ENCODE measurements at regions not wholly inside any gene's neighbourhood (a gene's known extent, or its start where the extent isn't known, plus 50 kb on each side); places are given as distances from the start of the nearest gene placed in this dataset.

DNA sequence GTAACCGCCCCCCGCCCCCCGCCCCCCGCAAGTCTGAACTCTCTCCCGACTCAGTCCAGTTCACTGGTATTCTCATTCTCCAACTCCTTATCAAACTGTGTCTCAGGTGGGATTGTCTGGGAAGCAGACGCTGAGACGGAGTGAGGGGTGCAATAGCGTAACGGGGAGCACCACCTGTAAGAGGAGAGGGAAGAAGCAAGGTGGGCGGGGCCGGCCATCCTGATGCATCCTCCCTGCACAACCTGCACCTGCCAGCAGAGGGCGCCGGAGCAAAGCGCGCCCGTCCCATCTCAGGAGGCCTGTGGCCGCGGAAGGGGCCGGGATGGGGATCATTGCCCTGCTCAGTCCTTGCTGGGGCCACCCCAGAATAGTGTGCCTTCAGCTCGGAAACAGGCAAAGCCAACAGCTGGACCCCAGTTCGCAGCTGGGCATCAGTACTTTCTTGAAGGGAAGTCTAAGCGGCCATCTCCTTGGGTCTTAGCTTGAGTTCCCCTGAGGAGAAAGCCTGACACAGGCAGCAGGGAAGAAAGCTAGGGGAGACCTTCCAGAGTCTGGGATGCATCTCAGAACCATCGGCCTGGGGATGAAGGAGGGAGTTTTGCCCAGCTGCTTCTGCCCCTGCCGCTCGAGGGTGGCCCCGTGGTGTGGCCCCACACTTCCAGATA is 208.0 kb downstream of the TFCP2L1 start:
- Histone ChIP-seq H3K79me2 (no peaks in the 10 kb centered on the region), H3K4me2 (no peak overlapping the region), H3K9me2 (replicated peaks; ENCODE audit: insufficient read depth) (no peaks in the 10 kb centered on the region), H3K36me3 (replicated peaks; ENCODE audit: insufficient read depth, low read depth) (no peaks in the 10 kb centered on the region), H2AFZ (no peak overlapping the region), H4K20me1 (ENCODE audit: insufficient read depth, poor library complexity, severe bottlenecking) (no peaks in the 10 kb centered on the region), H3K9me3 (ENCODE audit: low read depth) (no peaks in the 10 kb centered on the region), H3K27me3 (peaks cover 42% of the 10 kb centered on the region), H3K4me1 (ENCODE audit: insufficient read depth) (peaks cover 9% of the 10 kb centered on the region), H3K27ac (no peak overlapping the region), H3K4me3 (no peak overlapping the region)
- WGBS (ENCODE audit: low lambda C conversion rate, missing lambda C conversion rate), result 31% methylated on average over 22 of the region's 26 CpGs
- peak; percentile 81 for DNase-seq (ENCODE audit: low spot score)
- TF ChIP-seq, protein P1, sequence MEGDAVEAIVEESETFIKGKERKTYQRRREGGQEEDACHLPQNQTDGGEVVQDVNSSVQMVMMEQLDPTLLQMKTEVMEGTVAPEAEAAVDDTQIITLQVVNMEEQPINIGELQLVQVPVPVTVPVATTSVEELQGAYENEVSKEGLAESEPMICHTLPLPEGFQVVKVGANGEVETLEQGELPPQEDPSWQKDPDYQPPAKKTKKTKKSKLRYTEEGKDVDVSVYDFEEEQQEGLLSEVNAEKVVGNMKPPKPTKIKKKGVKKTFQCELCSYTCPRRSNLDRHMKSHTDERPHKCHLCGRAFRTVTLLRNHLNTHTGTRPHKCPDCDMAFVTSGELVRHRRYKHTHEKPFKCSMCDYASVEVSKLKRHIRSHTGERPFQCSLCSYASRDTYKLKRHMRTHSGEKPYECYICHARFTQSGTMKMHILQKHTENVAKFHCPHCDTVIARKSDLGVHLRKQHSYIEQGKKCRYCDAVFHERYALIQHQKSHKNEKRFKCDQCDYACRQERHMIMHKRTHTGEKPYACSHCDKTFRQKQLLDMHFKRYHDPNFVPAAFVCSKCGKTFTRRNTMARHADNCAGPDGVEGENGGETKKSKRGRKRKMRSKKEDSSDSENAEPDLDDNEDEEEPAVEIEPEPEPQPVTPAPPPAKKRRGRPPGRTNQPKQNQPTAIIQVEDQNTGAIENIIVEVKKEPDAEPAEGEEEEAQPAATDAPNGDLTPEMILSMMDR (IDR thresholded peaks at IDR 0.05; ENCODE audit: poor library complexity), result peak; percentile 78
- no peak for TF ChIP-seq EZH2phosphoT487 (IDR thresholded peaks at IDR 0.05; ENCODE audit: low read depth, severe bottlenecking, unreplicated experiment)

DNA sequence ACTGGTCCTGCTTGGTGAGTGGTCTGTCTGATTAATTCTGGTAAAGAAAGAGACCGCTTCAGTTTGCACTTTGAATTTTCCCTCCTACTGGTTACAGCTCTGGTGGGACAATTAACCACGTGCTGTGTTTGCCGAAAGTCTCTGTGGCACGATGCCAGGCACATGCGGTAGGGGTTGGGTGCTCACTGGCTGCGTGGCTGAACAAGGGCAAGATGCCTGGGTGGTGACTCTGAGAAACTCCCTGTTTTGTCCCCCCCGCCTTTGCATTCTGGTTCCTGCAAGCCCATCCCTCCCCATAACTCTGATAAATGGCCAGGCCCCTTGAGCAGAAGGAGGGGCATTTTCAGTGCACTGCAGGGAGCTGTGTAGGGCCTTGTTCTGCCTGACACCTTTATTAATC is 206.1 kb downstream of the TFCP2L1 start:
- Histone ChIP-seq H3K4me1 (ENCODE audit: insufficient read depth) (peaks cover 9% of the 10 kb centered on the region), H3K4me3 (no peak overlapping the region), H3K4me2 (no peak overlapping the region), H3K9me2 (replicated peaks; ENCODE audit: insufficient read depth) (no peaks in the 10 kb centered on the region), H3K79me2 (no peaks in the 10 kb centered on the region), H3K27me3 (peaks cover 41% of the 10 kb centered on the region), H3K36me3 (replicated peaks; ENCODE audit: insufficient read depth, low read depth) (no peaks in the 10 kb centered on the region), H3K9me3 (ENCODE audit: low read depth) (no peaks in the 10 kb centered on the region), H2AFZ (no peak overlapping the region), H4K20me1 (ENCODE audit: insufficient read depth, poor library complexity, severe bottlenecking) (no peaks in the 10 kb centered on the region), H3K27ac (no peak overlapping the region)
- TF ChIP-seq, protein P1 (IDR thresholded peaks at IDR 0.05; ENCODE audit: poor library complexity), result no peak
- TF ChIP-seq EZH2 (IDR thresholded peaks at IDR 0.05; ENCODE audit: borderline replicate concordance) (no peak), EZH2phosphoT487 (IDR thresholded peaks at IDR 0.05; ENCODE audit: low read depth, severe bottlenecking, unreplicated experiment) (no peak)
- no peak for DNase-seq (ENCODE audit: low spot score)
- 84% methylated on average over 7 of the region's 7 CpGs for WGBS (ENCODE audit: low lambda C conversion rate, missing lambda C conversion rate)

DNA sequence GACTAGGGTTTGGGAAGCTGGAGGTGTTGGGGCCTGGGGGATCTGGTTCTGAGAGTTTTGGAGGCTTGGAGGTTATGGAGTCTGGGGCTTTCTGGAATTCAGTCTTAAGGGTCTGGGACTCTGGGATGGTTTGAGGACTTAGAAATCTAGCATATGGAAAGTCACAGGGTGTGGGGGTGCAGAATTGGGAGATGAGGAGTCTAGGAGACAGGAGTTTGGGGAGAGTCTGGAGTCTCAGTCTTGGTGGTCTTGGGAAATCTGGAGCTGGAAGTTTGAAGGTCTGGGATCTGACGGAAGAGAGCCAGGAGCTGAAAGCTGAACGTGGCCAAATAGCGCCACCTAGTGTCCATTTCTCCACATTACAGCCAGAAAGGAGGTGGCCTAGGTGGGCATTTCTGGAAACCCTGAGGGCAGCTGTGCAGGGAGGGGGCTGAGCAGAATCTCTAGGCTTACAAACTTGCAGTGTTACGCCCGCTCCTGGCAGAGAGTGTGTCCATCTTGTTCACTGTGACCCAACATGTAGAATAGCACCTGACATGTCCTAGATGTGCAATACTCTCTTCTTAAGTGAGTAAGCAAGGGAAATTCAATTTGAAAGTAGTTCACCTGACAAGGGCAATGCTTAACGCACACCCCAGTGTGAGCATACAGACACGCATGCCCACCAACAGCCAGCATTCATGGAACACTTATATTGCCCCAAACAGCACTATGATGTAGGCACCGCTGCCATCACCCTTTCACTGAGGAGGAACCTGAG is 204.8 kb downstream of the TFCP2L1 start:
- H3K36me3 ChIP-seq (replicated peaks; ENCODE audit: insufficient read depth, low read depth), result no peaks in the 10 kb centered on the region
- no peaks in the 10 kb centered on the region for H4K20me1 ChIP-seq (ENCODE audit: insufficient read depth, poor library complexity, severe bottlenecking)
- no peak overlapping the region for H3K4me3 ChIP-seq
- no peaks in the 10 kb centered on the region for H3K79me2 ChIP-seq
- no peak overlapping the region for H2AFZ ChIP-seq
- no peak for TF ChIP-seq EZH2phosphoT487 (IDR thresholded peaks at IDR 0.05; ENCODE audit: low read depth, severe bottlenecking, unreplicated experiment)
- TF ChIP-seq EZH2 (IDR thresholded peaks at IDR 0.05; ENCODE audit: borderline replicate concordance), result no peak
- TF ChIP-seq, protein P1 (IDR thresholded peaks at IDR 0.05; ENCODE audit: poor library complexity), result peak; percentile 86
- no peaks in the 10 kb centered on the region for H3K9me2 ChIP-seq (replicated peaks; ENCODE audit: insufficient read depth)
- peaks cover 4% of the 10 kb centered on the region for H3K4me1 ChIP-seq (ENCODE audit: insufficient read depth)
- peak; percentile 76 for DNase-seq (ENCODE audit: low spot score)
- H3K9me3 ChIP-seq (ENCODE audit: low read depth), result no peaks in the 10 kb centered on the region
- H3K27me3 ChIP-seq, result peaks cover 32% of the 10 kb centered on the region
- WGBS (ENCODE audit: low lambda C conversion rate, missing lambda C conversion rate), result 32% methylated on average over 8 of the region's 8 CpGs
- H3K4me2 ChIP-seq, result no peak overlapping the region
- H3K27ac ChIP-seq, result no peak overlapping the region
